ENCODE measurements at regions not wholly inside any gene's neighbourhood (a gene's known extent, or its start where the extent isn't known, plus 50 kb on each side); places are given as distances from the start of the nearest gene placed in this dataset.

DNA sequence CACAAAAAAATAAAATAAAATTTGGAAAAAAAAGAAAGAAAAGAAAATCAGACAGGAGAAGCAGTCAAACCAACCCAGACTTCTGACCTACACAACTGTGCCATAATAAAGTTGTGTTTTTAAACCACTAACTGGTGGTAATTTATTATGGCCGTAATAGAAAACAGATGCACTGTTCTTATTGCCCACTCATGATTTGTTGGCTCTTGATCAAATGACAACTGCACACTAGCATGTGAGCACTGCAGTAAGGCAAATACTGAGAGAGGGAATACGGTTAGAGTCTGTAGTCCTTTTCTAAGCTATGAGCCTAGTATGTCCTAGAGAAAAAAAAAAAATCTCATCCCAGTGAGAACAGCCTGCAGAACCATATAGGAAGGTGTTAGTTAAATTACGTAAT is 61.2 kb upstream of the TNR start:
- Histone ChIP-seq H3K9me3 (ENCODE audit: low read depth, low read length, poor library complexity, severe bottlenecking) (no peaks in the 10 kb centered on the region), H3K27me3 (replicated peaks; ENCODE audit: insufficient read depth, low read depth, low read length, poor library complexity) (peaks cover 4% of the 10 kb centered on the region), H3K36me3 (ENCODE audit: insufficient read depth, low read length, poor library complexity, severe bottlenecking) (no peaks in the 10 kb centered on the region), H3K4me3 (ENCODE audit: low read depth, low read length, poor library complexity, severe bottlenecking) (no peak overlapping the region), H3K4me1 (ENCODE audit: insufficient read depth, low read length, poor library complexity, severe bottlenecking) (no peaks in the 10 kb centered on the region), H3K27ac (ENCODE audit: low read depth, low read length, poor library complexity, severe bottlenecking) (no peak overlapping the region)
- intact Hi-C loops (cut with micrococcal nuclease; ENCODE audit: unreplicated experiment) = no loop called here
- no peak for TF ChIP-seq EZH2 (IDR thresholded peaks at IDR 0.05; ENCODE audit: borderline replicate concordance, low read depth, low read length, poor library complexity, severe bottlenecking)
- TF ChIP-seq, protein P1, sequence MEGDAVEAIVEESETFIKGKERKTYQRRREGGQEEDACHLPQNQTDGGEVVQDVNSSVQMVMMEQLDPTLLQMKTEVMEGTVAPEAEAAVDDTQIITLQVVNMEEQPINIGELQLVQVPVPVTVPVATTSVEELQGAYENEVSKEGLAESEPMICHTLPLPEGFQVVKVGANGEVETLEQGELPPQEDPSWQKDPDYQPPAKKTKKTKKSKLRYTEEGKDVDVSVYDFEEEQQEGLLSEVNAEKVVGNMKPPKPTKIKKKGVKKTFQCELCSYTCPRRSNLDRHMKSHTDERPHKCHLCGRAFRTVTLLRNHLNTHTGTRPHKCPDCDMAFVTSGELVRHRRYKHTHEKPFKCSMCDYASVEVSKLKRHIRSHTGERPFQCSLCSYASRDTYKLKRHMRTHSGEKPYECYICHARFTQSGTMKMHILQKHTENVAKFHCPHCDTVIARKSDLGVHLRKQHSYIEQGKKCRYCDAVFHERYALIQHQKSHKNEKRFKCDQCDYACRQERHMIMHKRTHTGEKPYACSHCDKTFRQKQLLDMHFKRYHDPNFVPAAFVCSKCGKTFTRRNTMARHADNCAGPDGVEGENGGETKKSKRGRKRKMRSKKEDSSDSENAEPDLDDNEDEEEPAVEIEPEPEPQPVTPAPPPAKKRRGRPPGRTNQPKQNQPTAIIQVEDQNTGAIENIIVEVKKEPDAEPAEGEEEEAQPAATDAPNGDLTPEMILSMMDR (conservative IDR thresholded peaks at IDR 0.05; ENCODE audit: low read depth, low read length) = no peak
- DNase-seq (ENCODE audit: low spot score) = no peak
- ChIA-PET CTCF (no interaction called here), POLR2A (ENCODE audit: low non-redundant PET) (no interaction called here)
- no TSS peak for BruUV-seq (replicated peaks)

DNA sequence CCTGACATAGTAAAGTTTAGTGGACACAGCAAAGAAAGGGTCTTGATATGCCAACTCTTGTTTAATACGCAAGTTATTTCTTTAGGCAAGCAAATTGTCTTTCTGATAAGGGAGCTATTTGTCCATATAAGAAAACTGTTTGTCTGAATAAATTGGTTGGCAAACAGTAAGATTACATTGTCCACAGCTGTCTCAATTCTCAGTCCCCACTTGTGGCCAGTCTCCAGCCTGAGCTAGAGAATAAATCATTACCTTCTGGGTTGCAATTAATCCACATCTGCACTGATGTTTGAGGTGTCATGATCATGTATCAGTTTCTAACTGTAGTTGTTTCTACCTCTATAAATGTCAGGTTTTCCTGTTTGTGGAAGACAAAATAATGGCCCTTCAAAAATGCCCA is 60.0 kb upstream of the TNR start:
- ChIA-PET POLR2A (ENCODE audit: low non-redundant PET) (no interaction called here), CTCF (no interaction called here)

DNA sequence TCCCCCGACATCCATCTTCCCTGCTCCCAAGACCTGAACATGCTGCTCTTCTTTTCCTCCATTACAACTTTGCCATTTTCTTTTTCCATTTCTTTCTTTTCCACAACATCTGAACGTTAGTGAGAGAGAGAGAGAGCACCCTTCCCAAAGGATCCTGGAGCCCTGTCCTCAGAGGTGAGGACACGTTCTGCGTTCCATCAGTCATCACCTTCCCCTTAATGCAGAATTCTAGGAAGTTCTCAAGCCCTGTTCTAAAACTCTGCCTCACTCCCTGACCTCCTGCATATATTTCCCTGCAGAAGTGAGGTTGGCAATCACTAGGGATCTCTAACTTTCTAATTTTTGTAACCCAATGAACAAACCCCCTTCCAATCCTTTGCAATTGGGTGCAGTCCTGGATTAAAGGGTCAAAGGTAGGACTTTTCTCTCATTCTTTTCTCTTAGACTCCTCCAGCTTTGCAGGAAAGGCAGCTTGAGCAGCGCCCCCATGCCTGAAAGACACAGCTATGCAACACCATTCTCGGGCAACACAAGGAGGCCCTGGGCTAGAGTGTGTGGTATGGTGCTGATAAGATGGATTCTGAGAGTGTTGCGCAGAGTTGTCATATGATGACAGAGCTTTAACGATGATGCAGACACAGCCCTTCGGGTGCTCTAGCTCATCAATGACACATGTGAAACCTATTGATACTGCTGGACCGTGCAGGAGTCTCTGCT is 59.2 kb upstream of the TNR start:
- H3K36me3 ChIP-seq (ENCODE audit: insufficient read depth, low read length, poor library complexity, severe bottlenecking) = no peaks in the 10 kb centered on the region
- intact Hi-C loops (cut with micrococcal nuclease; ENCODE audit: unreplicated experiment) = no loop called here
- CTCF ChIA-PET = no interaction called here
- no peak for TF ChIP-seq EZH2 (IDR thresholded peaks at IDR 0.05; ENCODE audit: borderline replicate concordance, low read depth, low read length, poor library complexity, severe bottlenecking)
- TF ChIP-seq, protein P1 (conservative IDR thresholded peaks at IDR 0.05; ENCODE audit: low read depth, low read length) = no peak
- DNase-seq (ENCODE audit: low spot score) = no peak
- H3K27ac ChIP-seq (ENCODE audit: low read depth, low read length, poor library complexity, severe bottlenecking) = no peak overlapping the region
- BruUV-seq (replicated peaks) = no TSS peak
- H3K4me3 ChIP-seq (ENCODE audit: low read depth, low read length, poor library complexity, severe bottlenecking) = no peak overlapping the region
- no peaks in the 10 kb centered on the region for H3K27me3 ChIP-seq (replicated peaks; ENCODE audit: insufficient read depth, low read depth, low read length, poor library complexity)
- no peaks in the 10 kb centered on the region for H3K9me3 ChIP-seq (ENCODE audit: low read depth, low read length, poor library complexity, severe bottlenecking)
- POLR2A ChIA-PET (ENCODE audit: low non-redundant PET) = no interaction called here
- H3K4me1 ChIP-seq (ENCODE audit: insufficient read depth, low read length, poor library complexity, severe bottlenecking) = no peaks in the 10 kb centered on the region

More for the DNA sequence above, 60.0 kb upstream of the TNR start:
- no peak overlapping the region for H3K4me3 ChIP-seq (ENCODE audit: low read depth, low read length, poor library complexity, severe bottlenecking)
- no peaks in the 10 kb centered on the region for H3K27me3 ChIP-seq (replicated peaks; ENCODE audit: insufficient read depth, low read depth, low read length, poor library complexity)
- DNase-seq (ENCODE audit: low spot score) = no peak
- H3K9me3 ChIP-seq (ENCODE audit: low read depth, low read length, poor library complexity, severe bottlenecking) = no peaks in the 10 kb centered on the region
- no TSS peak for BruUV-seq (replicated peaks)
- TF ChIP-seq EZH2 (IDR thresholded peaks at IDR 0.05; ENCODE audit: borderline replicate concordance, low read depth, low read length, poor library complexity, severe bottlenecking) = no peak
- TF ChIP-seq, protein P1 (conservative IDR thresholded peaks at IDR 0.05; ENCODE audit: low read depth, low read length) = no peak
- intact Hi-C loops (cut with micrococcal nuclease; ENCODE audit: unreplicated experiment) = no loop called here
- H3K27ac ChIP-seq (ENCODE audit: low read depth, low read length, poor library complexity, severe bottlenecking) = no peak overlapping the region
- H3K4me1 ChIP-seq (ENCODE audit: insufficient read depth, low read length, poor library complexity, severe bottlenecking) = no peaks in the 10 kb centered on the region
- H3K36me3 ChIP-seq (ENCODE audit: insufficient read depth, low read length, poor library complexity, severe bottlenecking) = no peaks in the 10 kb centered on the region

Data from A673 (cell line).